OCI-LY3 (cell line): ENCODE measurements at regions not wholly inside any gene's neighbourhood (a gene's known extent, or its start where the extent isn't known, plus 50 kb on each side); places are given as distances from the start of the nearest gene placed in this dataset.
A peak's percentile ranks its signal among the peaks of the same experiment; 100 is the strongest.

ENCODE experiments used
- H2AFZ ChIP-seq: fragments of 200-600, 300-600 bp; shearing (Covaris generic); 2 replicates; pipeline ENCODE4 v1.6.0; 2014; ENCODE audit warnings: antibody characterized with exemption, low read depth, low read length
- H3K27ac ChIP-seq: fragments of 200-600, 300-600 bp; sonication (generic); 2 replicates; pipeline ENCODE4 v1.5.1; 2014; ENCODE audit warnings: mild to moderate bottlenecking, low read length, moderate library complexity, mixed read lengths
- H3K27me3 ChIP-seq: fragments of 200-600, 300-600 bp; sonication (generic); 2 replicates; pipeline ENCODE4 v1.6.1; 2014; ENCODE audit warnings: low read depth, low read length, mixed read lengths
- H3K36me3 ChIP-seq: fragments of 200-600, 300-600 bp; sonication (generic); replicated peaks from 2 replicates; pipeline ENCODE3; 2014; ENCODE audit warnings: low read depth, low read length, mixed read lengths
- H3K4me1 ChIP-seq: fragments of 300-600, 200-600 bp; sonication (generic); 2 replicates; pipeline ENCODE4 v1.6.1; 2014; ENCODE audit warnings: low read length, mixed read lengths
- H3K4me2 ChIP-seq: fragments of 200-600, 300-600 bp; sonication (generic); 2 replicates; pipeline ENCODE4 v1.6.1; 2014; ENCODE audit warnings: low read length, mixed read lengths
- H3K4me3 ChIP-seq: fragments of 300-600, 200-600 bp; sonication (generic); 2 replicates; pipeline ENCODE4 v1.5.1; 2014; ENCODE audit warnings: antibody characterized with exemption, mild to moderate bottlenecking, low read length, moderate library complexity
- H3K79me2 ChIP-seq: fragments of 300-600, 200-600 bp; shearing (Covaris generic); 2 replicates; pipeline ENCODE4 v1.6.1; 2014; ENCODE audit warnings: mild to moderate bottlenecking, low read length, mixed read lengths
- H3K9ac ChIP-seq: fragments of 300-600, 200-600 bp; shearing (Covaris generic); 2 replicates; pipeline ENCODE4 v1.6.0; 2014; ENCODE audit warnings: mild to moderate bottlenecking, low read length, moderate library complexity
- H3K9me3 ChIP-seq: fragments of 200-600, 300-600 bp; shearing (Covaris generic); 2 replicates; pipeline ENCODE4 v1.6.1; 2014; ENCODE audit warnings: low read length, mixed read lengths; ENCODE audit not compliant: insufficient read depth
- H4K20me1 ChIP-seq: fragments of 200-600, 300-600 bp; sonication (generic); 2 replicates; pipeline ENCODE4 v1.6.1; 2016; ENCODE audit warnings: low read length, mixed read lengths; ENCODE audit not compliant: insufficient read depth
- EZH2phosphoT487 ChIP-seq: fragments of 200-600 bp; shearing (Covaris generic); IDR thresholded peaks from 2 replicates; pipeline ENCODE4 v1.6.1; 2018; ENCODE audit warnings: antibody characterized with exemption, mixed run types, low read depth
- TF ChIP-seq, protein P1 (sequence below): fragments of 200-600, 300-600 bp; sonication (generic); IDR thresholded peaks from 2 replicates; pipeline ENCODE4 v1.5.1; 2014; ENCODE audit warnings: antibody characterized with exemption, low read length, low read depth

- Histone ChIP-seq H3K9me3 (no peaks in the 10 kb centered on the region), H3K4me1 (no peaks in the 10 kb centered on the region), H3K9ac (no peak overlapping the region), H3K4me3 (no peak overlapping the region), H4K20me1 (no peaks in the 10 kb centered on the region), H2AFZ (no peak overlapping the region), H3K27ac (no peak overlapping the region), H3K36me3 (no peaks in the 10 kb centered on the region), H3K27me3 (no peaks in the 10 kb centered on the region), H3K79me2 (no peaks in the 10 kb centered on the region), H3K4me2 (no peak overlapping the region)
- TF ChIP-seq, protein P1, sequence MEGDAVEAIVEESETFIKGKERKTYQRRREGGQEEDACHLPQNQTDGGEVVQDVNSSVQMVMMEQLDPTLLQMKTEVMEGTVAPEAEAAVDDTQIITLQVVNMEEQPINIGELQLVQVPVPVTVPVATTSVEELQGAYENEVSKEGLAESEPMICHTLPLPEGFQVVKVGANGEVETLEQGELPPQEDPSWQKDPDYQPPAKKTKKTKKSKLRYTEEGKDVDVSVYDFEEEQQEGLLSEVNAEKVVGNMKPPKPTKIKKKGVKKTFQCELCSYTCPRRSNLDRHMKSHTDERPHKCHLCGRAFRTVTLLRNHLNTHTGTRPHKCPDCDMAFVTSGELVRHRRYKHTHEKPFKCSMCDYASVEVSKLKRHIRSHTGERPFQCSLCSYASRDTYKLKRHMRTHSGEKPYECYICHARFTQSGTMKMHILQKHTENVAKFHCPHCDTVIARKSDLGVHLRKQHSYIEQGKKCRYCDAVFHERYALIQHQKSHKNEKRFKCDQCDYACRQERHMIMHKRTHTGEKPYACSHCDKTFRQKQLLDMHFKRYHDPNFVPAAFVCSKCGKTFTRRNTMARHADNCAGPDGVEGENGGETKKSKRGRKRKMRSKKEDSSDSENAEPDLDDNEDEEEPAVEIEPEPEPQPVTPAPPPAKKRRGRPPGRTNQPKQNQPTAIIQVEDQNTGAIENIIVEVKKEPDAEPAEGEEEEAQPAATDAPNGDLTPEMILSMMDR = 0 out of 2 replicates have a peak, but pooled peaks have one; percentile 11
- TF ChIP-seq EZH2phosphoT487 = no peak
These were observed 252.5 kb upstream of the SOX14 start for GRCh38 chr3:137511655-137512054.

DNA sequence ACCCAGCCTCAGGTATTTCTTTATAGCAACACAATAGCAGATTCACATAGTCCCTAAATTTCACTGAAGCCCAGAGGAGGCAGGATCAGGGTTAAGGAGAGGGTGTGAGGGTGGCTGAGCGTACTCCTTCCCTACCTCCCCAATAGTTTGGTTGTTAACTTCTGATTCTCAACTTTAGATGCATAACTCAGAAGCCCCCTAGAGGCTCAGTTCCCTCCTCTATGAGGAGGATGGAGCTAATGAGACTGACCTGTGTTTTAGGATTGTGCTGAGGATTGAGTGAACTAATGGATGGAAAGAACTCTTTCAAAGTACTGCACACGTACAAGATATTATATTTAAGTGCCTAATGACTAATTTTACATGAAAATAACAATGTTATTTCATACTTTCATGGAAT lies 249.3 kb upstream of the SOX14 start:
- Histone ChIP-seq H2AFZ (no peak overlapping the region), H3K9me3 (no peaks in the 10 kb centered on the region)
- TF ChIP-seq EZH2phosphoT487 = no peak
- TF ChIP-seq, protein P1 = peak; percentile 9; the same call in 1 of the 2 replicates

DNA sequence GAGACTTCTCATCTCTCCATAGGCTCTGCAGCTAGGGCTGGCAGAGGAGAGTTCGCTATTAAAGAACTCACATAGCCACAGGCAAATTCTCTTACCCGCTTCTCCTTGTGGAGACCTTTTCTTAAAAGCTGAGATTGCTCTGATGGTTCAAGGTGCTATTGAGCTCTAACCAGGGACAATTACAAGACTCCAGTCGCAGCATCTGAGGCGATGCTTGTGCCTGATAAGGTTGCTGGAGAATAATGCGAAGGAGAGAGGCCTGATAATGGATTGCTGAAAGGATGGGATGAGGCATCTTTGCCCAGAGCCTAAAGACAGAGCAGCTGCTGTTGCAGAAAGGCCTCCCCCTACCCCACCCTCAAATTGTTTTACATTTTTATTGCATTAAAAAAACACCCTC lies 244.5 kb upstream of the SOX14 start:
- H3K9me3 ChIP-seq = no peaks in the 10 kb centered on the region
- H3K4me1 ChIP-seq = no peaks in the 10 kb centered on the region
- H3K27ac ChIP-seq = no peak overlapping the region
- no peak overlapping the region for H2AFZ ChIP-seq
- H3K79me2 ChIP-seq = no peaks in the 10 kb centered on the region
- H3K9ac ChIP-seq = no peak overlapping the region
- H3K36me3 ChIP-seq = no peaks in the 10 kb centered on the region
- TF ChIP-seq, protein P1 = no peak
- TF ChIP-seq EZH2phosphoT487 = no peak
- peaks cover 5% of the 10 kb centered on the region; the same call in 1 of the 2 replicates for H3K27me3 ChIP-seq
- no peak overlapping the region for H3K4me3 ChIP-seq
- H3K4me2 ChIP-seq = no peak overlapping the region
- H4K20me1 ChIP-seq = no peaks in the 10 kb centered on the region

More for the DNA sequence above, 249.3 kb upstream of the SOX14 start:
- H3K79me2 ChIP-seq = no peaks in the 10 kb centered on the region
- no peak overlapping the region for H3K4me2 ChIP-seq
- H3K9ac ChIP-seq = no peak overlapping the region
- H3K4me3 ChIP-seq = no peak overlapping the region
- no peaks in the 10 kb centered on the region for H3K36me3 ChIP-seq
- no peaks in the 10 kb centered on the region for H4K20me1 ChIP-seq
- H3K4me1 ChIP-seq = no peaks in the 10 kb centered on the region
- no peak overlapping the region for H3K27ac ChIP-seq
- H3K27me3 ChIP-seq = no peaks in the 10 kb centered on the region

- no peak overlapping the region for H3K4me3 ChIP-seq
- no peak overlapping the region for H3K9ac ChIP-seq
- H3K36me3 ChIP-seq = no peaks in the 10 kb centered on the region
- no peak overlapping the region for H3K27ac ChIP-seq
- no peaks in the 10 kb centered on the region for H3K4me1 ChIP-seq
- no peak overlapping the region for H2AFZ ChIP-seq
- H3K79me2 ChIP-seq = no peaks in the 10 kb centered on the region
- no peak overlapping the region for H3K4me2 ChIP-seq
- H3K9me3 ChIP-seq = no peaks in the 10 kb centered on the region
- peaks cover 5% of the 10 kb centered on the region; the same call in 1 of the 2 replicates for H3K27me3 ChIP-seq
- TF ChIP-seq, protein P1 = no peak
- TF ChIP-seq EZH2phosphoT487 = no peak
- H4K20me1 ChIP-seq = no peaks in the 10 kb centered on the region
These were observed 239.4 kb upstream of the SOX14 start for GRCh38 chr3:137524751-137525150.
